HG02840 (cell line): ENCODE measurements at regions not wholly inside any gene's neighbourhood (a gene's known extent, or its start where the extent isn't known, plus 50 kb on each side); places are given as distances from the start of the nearest gene placed in this dataset.
A peak's percentile ranks its signal among the peaks of the same experiment; 100 is the strongest.
"Not testable (repeated sequence)": the region's sequence is repeated elsewhere in the genome, so short reads cannot be mapped to it uniquely, and the experiment has no call there.

Source experiments
- ATAC-seq: cut with Tn5 transposase; IDR thresholded peaks from one replicate; pipeline ENCODE4 v1.9.1; 2021; ENCODE audit warnings: mild to moderate bottlenecking, moderate library complexity, moderate number of reproducible peaks; ENCODE audit not compliant: unreplicated experiment, low FRiP score

DNA sequence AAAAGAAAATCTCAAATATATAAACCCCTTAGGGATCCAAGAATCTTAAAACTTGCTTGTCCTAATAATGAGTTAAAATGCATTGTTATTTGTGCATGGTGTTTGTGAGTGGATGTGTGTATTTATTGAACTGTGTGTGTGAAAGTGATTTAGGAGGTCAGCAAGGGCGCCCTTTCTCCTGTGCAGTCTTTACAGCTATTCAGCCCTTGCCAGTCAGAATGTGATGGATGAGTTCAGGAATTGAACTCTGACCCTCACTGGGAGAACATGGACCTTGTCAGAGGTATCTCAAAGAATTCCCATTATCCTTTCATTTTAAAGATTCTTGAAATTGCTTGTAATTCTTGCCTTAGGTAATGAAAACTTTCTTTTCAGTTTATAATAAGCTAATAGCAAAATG is 493.0 kb upstream of the ADGRL4 start:
- no peak for ATAC-seq

- no peak for ATAC-seq
Observed at GRCh38 chr1:79497193-79497773, 490.8 kb upstream of the ADGRL4 start.

GRCh38 chr1:79496129-79496528 is 489.6 kb upstream of the ADGRL4 start:
- ATAC-seq: no peak

DNA sequence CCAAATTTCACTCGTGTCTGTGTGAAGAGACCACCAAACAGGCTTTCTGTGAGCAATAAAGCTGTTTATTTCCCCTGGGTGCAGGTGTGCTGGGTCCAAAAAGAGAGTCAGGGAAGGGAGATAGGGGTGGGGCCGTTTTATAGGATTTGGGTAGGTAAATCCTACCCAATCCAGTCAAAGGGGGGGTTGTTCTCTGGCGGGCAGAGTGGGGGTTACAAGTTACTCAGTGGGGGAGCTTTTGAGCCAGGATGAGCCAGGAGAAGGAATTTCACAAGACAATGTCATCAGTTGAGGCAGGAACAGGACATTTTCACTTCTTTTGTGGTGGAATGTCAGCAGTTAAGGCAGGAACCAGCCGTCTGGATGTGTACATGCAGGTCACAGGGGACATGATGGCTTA is 487.2 kb upstream of the ADGRL4 start:
- not testable (repeated sequence) for ATAC-seq

- not testable (repeated sequence) for ATAC-seq
Observed at GRCh38 chr1:79488572-79489121, 482.1 kb upstream of the ADGRL4 start.

- no peak for ATAC-seq
Observed at GRCh38 chr1:79478728-79479373, 472.3 kb upstream of the ADGRL4 start.

DNA sequence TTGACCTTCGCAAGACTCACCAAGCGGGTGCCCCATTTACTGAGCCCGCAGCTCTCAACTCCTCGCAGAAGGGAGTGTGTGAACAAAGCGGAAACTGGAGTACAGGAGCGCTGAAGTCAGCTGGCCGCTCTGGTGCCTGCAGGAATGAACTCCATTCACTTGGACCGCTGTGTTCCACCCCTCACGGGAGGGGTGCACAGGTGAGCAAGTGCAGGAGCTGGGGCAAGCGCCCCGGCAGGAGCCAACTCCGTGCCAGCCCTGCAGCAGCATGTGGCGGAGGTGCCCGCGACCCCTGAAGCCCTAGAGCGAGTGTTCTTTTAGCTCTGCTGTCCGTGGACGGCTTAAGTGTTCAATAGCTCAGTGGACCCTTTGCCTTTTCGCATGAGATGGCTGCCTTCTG is 471.6 kb upstream of the ADGRL4 start:
- no peak for ATAC-seq

DNA sequence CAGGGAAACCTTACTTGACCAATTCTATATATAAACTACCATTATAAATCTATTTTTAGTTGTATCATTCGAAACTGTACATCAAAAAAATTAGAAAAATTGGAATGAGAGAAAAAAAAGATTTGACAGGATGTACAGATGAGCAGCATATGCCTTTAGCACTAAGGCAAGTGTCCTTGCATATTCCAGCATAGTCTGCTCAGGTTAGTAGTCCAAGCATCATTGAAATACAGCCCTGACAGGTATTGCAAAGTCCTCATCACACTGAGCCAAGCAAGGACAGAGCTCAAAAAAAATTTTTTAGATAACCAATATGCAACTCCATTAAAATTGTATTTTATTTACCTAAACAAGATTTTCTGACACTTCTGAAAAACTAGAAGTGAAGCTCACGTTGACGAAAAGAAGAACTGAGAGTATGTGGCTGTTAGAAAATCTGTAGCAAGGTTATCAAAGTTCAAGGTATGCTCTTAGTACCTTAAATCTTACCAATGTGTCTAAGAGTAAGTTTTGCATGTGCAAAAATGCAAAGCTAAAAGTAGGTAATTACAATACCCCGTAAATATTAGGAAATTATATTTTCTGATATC is 465.6 kb upstream of the ADGRL4 start:
- peak; percentile 64 for ATAC-seq

DNA sequence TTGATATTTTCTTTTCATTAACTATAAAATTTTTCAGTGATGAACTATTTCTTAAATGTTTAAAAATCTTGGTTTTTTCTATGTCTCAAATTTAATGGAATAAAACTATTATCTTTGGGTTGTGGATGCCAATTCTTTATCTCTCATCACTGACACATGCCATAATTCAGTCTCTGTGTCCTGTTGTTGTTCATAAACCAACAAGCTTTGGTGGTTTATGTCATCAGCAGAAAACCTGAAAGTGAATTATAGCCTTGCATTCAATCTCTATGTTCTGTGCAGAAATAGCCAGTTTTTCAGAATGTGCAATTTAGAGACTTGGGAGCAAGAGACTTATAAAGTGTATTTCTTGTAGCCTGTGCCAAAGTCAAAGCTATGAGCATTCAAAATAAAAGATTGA is 462.6 kb upstream of the ADGRL4 start:
- no peak for ATAC-seq

DNA sequence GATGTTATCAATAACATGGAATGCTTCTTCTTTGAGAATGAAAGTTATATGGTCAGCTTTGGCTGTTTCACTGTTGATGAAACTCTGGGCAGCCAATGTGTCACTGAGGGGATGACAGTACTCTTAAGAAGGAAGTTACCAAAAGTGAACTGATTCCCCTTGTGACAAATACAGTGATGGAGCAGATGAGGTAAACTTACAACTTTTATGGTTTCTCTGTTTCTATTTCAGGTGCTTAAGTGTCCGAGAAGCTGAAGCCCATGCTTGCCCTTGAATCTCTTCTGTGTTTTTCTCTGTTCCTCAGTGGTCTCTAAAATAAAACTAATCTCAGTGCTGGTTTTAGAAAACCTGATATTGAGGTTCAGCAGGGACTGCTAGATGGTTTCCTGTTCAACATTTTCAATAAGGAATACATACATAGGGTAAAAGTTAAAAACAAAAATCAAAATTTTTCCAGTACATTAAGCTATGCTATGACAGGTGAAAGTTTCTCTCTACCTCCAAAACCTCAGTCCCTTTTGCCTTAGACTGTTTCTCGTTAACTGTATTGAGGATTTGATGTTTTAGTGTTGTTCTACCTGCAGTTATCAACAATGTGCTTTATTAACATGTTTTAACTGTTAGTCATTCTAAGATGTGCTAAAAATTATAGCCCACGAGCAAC is 454.4 kb upstream of the ADGRL4 start:
- ATAC-seq: peak; percentile 95

DNA sequence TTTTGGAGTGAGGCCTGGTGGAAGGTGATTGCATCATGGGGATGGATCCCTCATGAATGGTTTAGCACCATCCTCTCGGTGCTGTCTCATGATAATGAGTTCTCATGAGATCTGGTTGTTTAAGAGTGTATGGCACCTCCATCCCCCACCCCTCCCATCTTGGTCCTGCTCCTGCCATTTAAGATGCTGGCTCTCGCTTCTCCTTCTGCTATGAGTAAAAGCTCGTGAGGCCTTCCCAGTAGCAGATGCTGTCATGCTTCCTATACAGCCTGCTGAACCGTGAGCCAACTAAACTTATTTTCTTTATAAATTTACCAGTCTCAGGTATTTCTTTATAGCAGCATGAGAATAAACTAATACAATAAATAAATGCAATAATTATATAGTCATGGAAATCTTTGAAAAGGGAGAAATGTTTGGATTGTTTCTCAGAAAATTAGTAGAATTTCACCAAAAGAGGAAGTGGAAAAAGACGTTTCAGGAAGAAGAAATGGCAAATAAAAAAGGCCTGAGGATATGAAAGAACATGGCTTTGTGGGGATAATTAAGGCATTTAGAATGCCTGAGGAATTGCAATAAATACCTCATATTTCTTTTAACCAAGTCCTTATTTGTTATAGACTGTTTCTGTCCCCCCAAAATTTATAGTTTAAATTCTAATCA is 451.2 kb upstream of the ADGRL4 start:
- no peak for ATAC-seq

GRCh38 chr1:79448426-79448825 is 441.9 kb upstream of the ADGRL4 start:
- ATAC-seq: no peak

- ATAC-seq: no peak
Observed at GRCh38 chr1:79441238-79441637, 434.7 kb upstream of the ADGRL4 start.

DNA sequence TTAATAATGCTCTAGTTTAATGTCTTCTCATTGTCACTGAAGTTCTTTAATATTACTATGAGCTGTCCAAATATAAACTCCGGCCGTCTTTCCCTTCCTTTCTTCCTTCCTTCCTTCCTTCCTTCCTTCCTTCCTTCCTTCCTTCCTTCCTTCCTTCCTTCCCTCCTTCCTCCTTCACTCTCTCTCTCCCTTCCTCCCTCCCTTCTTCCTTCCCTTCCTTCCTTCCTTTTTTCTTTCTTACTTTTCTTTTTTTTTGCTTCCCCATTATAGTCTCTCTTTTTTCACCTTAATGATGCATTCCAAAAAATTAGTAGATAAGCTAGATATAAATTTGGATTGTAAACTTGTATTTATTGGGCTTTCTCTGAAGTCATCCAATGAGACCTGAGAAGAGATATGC is 431.0 kb upstream of the ADGRL4 start:
- no peak for ATAC-seq

- no peak for ATAC-seq
Observed at GRCh38 chr1:79431340-79431739, 424.8 kb upstream of the ADGRL4 start.

DNA sequence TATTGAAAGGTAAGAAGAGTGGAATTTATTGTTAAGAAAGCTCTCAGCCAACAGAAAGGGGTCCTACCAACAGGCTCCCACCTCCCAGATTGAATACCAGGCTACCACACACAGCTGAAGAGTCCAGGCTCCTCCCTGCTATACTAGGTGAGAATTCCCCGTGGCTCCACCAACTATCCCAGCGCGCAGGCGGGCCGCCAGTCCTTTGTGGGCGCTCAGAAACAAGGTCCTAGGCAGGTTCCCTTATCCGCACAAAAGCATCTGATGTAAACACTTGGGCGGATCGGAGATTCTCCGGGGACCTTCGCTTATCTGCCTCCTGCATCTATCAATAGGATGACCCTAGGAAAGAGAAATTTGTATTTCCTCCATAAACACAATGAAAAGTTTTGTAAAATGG is 423.9 kb upstream of the ADGRL4 start:
- ATAC-seq: no peak

GRCh38 chr1:79422726-79423125 is 416.2 kb upstream of the ADGRL4 start:
- no peak for ATAC-seq

DNA sequence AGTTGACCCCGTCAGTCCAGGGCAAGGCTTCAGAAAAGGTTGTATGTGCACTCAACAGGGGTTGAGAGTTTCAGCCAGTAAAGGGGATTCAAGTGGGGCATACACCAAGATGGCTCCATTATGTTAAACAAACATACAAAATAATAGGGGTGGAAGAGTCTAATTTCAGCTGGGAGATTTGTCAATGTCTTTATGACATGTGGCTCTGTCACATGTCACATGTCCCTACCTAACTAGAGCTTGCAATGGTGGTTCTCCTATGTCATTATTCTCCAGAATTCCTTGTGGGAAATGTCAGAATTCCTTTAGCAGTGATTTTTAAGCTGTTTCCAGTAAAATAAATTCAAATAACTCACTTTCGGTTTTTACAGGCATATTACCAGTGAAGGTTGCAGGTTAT is 392.0 kb upstream of the ADGRL4 start:
- ATAC-seq: no peak

- ATAC-seq: no peak
Observed at GRCh38 chr1:79396901-79397300, 390.4 kb upstream of the ADGRL4 start.

DNA sequence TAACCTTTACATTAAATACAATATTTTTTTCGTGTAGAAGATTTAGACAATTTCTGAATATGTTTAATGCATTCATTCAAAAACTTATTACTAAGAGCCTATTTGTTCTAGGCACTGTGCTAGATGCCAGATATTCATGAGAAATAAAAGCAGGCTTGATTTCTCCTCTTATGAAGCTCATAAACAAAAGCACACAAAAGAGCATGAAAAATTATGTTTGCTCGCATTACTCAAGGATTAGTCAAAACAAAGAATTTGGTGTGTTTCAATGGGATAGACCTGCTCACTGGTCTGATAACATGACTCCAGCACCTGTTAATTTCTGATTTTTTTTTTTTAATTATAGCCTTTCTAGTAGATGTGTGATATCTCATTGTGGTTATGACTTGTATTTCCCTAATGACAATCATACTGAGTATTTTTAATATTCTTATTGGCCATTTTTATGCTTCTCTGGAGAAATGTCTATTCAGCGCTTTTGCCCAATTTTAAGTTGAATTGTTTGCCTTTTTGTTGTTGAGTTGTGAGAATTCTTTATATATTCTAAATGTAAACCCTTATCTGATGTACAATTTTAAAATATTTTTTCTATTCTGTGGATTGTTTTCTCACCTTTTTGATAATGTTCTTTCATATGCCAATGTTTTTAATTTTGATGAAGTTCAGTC is 382.3 kb upstream of the ADGRL4 start:
- ATAC-seq: no peak
